Head of caudate nucleus (tissue), 42 donors: ENCODE measurements at regions not wholly inside any gene's neighbourhood (a gene's known extent, or its start where the extent isn't known, plus 50 kb on each side); places are given as distances from the start of the nearest gene placed in this dataset.

Experiments
- DNase-seq, 42 donors: peaks; one replicate each; pipeline versions ENCODE4 v3.0.0 to v3.0.0-alpha.2; 2020 to 2021; ENCODE audit warnings: mixed read lengths in 7 of 42
- intact Hi-C: fragments of 100-400 bp; cut with DNase I; formaldehyde crosslinking; loops from one replicate; pipeline ENCODE4 v1.15.0; 2022

DNA sequence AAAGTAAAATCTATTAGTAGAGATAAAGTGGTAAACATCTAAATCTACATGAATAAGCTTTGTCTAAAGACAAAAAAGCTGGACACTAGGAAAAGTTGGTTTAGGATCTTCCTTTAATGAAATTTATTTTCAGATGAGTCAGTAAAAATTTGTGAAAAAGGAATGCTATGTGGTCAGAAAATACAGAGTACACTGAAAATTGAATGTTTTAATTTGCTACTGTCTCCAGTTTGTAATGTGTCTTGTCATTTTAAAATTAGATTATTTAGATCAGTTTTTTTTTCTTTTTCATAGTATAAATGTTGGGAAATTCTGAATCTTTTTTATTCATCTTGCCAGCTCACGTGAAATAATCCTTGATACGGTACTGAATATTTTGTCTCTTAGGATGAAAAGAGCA lies 56.9 kb downstream of the SLITRK6 start:
- intact Hi-C loops = no loop called here
- no peak for DNase-seq

DNA sequence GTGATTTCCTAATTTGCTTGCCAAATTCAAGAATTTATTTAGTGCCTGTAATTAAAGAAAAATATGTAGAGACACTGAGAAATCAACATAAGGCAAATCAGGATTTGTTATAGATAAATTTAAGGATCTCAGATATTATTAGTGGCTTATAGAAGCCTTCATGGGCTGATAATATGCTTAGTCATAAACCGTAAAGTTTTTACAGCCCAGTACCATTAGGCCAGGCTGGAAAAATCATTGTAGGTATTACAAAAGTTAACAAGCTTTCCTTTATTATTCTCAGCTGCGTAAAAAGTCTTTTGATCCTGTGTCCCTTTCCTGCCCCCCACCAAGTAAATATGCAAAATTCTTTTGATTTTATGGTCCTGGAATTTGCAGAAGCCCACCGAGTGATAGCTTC lies 58.2 kb downstream of the SLITRK6 start:
- no peak for DNase-seq
- intact Hi-C loops = no loop called here

- intact Hi-C loops = no loop called here
- no peak for DNase-seq
Measured at GRCh38 chr13:85738696-85739320, 60.4 kb downstream of the SLITRK6 start.

- intact Hi-C loops = no loop called here
- no peak for DNase-seq
Measured at GRCh38 chr13:85737952-85738351, 61.3 kb downstream of the SLITRK6 start.

DNA sequence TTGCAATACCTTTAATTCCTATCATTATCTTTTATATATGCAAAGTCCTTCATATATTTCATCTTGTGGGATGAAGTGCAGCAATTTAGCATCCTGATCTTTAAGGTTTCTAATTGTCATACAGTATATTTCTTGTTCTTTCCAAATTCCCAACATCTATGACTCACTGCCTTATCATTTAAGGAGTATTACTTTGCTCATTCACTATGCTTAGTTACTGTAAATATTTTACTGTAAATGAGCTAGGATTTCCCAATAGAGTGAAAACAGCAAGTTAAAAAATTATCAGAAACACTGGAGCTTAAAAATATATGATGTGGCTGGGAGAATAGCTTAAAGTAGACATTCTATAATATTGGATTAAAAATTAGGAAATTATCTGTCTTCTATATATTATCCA lies 69.9 kb downstream of the SLITRK6 start:
- intact Hi-C loops = no loop called here
- no peak for DNase-seq

DNA sequence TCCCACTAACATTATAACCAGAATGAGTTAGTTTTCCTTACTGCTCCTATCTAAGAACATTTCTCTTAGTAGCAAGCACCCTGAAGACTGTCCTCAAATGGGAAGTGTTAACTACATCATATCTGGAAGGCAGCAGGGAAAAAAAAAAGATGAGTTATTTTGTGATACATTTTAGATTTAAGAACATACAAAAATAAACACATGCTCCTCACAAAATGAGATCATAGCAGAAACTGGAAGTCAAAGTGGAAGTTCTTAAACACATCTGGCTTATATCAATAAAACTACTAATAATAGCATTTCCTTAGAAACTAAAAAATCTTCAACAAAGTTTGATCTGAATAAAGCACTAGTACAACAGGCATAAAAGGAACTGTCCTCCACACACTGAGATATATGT lies 70.4 kb downstream of the SLITRK6 start:
- intact Hi-C loops = no loop called here
- no peak for DNase-seq

- intact Hi-C loops = no loop called here
- DNase-seq = no peak
Measured at GRCh38 chr13:85725433-85725832, 73.8 kb downstream of the SLITRK6 start.

DNA sequence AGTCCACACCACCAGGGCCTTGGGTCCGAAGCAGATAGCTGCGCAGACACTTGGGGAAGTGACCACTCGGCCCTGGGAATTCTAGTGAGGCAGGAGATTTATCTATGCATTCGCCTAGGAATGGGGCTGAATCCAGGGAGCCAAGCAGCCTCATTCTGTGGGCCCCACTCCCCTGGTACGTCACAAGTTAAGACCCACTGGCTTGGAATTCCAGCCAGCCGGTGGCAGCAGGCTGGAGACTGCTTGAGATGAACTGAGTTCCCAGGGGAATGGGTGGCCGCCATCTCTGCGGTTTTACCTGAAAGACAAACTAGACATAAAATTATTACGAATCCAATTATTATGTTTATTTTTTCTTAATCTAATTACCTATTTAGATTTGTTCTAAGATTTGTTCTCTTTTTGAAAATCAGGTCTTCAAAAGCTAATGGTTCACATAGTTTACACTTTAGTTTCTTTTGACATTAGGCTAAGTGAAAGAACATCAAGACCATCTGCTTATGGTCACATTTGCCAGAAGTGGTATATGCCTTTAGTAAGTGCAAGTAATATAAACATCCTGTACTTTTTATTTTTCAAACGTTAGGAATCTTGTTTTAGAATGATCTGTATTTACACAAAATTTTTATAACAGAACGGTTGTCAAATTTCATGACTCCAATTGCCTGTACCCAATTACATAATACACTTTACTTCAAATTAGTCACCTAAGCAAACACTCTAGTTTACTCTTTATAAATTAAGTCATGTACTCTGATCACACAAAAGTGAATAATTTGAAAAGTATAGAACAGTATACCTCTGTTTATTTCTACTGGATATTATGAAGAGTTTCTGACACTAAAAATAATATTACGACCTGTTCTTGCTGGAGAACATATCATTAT lies 74.4 kb downstream of the SLITRK6 start:
- peak in 2 of 42 donors; percentile 28 to 32 for DNase-seq
- intact Hi-C loops = no loop called here

GRCh38 chr13:85719749-85720148 lies 79.5 kb downstream of the SLITRK6 start:
- DNase-seq = no peak

GRCh38 chr13:85717921-85718320 lies 81.3 kb downstream of the SLITRK6 start:
- DNase-seq = no peak
- intact Hi-C loops = no loop called here

More at GRCh38 chr13:85719749-85720148, 79.5 kb downstream of the SLITRK6 start:
- intact Hi-C loops = no loop called here

DNA sequence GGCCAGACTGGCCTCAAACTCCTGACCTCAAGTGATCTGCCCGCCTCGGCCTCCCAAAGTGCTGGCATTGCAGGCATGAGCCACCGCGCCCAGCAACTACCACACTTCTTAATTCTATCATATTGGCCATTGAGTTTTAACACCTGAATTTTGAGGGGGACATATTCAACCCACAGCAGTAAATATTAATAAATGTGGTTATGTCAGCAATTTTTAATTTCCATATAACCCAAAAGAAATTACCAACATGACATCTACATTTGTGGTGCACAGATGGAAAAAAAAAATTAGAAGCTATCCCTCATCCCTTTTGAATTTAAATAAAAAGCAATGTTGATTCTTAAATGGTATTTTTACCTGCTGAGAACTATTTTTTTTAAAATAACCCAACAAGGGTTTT lies 88.7 kb downstream of the SLITRK6 start:
- intact Hi-C loops = no loop called here
- DNase-seq = no peak

GRCh38 chr13:85709721-85710120 lies 89.5 kb downstream of the SLITRK6 start:
- DNase-seq = no peak
- intact Hi-C loops = no loop called here

DNA sequence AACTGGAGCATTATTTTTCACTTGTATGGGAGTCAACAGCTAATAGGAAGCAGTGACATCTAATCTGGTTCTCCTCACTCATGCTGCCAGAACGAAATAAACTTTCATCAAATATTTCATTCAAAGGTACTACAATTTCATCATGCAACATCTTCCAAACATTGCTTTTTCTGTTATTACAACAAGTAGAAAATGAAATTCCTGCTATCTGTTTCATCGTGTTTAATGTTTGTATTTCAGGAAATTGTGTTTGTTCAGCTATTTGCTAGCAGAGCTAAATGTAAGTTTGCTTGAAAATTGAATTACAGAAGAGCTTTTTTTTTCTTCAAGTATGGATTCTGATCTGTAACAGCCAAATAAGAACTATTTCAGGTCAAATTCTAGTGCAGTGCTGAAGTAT lies 90.1 kb downstream of the SLITRK6 start:
- intact Hi-C loops = no loop called here

DNA sequence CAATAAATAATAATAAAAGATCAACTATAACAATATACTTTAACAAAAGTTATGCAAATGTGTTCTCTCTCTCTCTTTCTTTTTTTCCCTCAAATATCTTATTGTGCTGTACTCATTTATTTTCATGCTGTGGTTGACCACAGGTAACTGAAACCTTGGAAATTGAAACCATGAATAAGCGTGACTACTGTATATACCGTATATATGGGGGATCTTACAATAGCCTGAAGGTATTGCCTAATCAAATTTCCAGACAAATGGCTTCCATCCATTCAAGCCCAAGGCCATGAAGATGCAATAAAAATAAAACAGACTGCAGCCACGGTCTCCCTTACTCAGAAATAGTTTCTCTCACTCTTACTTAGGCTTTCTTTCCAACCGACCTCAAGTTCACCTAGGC lies 98.3 kb downstream of the SLITRK6 start:
- intact Hi-C loops = no loop called here

More for the DNA sequence above, 90.1 kb downstream of the SLITRK6 start:
- DNase-seq = no peak

DNA sequence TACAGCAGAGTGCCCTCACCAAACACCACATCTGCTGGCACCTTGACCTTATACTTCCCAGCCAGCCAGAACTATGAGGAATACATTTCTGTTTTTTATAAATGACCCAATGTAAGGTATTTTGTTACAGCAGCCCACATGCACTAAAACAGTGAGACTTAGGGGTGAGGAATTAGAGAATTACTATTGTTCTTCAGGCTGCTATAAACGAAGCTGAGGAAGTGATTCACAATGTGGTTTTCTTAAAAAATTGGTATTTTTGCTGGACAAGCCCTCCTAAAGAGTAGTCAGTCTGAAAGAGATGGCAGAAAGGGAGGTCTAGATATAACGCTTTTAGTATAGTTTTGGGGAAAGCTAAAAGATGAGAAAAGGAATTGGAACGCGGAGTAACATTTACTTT lies 101.0 kb downstream of the SLITRK6 start:
- intact Hi-C loops = no loop called here
- no peak for DNase-seq

More for the DNA sequence above, 98.3 kb downstream of the SLITRK6 start:
- DNase-seq = no peak

DNA sequence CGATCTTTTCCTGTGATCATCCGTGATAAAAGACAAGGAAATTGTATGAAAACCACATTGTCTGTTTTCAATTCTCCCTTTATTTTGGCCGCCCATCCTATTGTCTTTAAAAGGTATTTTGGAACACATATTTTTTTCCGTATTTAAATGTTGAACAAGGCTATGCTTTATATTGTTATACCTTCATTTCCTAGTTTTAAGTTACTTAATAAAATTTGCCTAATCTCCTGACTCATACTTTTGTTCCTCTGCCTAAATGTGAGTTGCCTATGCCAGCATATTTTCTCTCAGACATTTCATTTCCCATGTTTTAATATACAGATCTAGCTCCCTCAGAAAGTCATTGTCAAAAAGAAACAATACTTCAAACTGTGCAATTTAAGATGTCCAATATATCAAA lies 104.2 kb downstream of the SLITRK6 start:
- intact Hi-C loops = no loop called here
- DNase-seq = no peak

DNA sequence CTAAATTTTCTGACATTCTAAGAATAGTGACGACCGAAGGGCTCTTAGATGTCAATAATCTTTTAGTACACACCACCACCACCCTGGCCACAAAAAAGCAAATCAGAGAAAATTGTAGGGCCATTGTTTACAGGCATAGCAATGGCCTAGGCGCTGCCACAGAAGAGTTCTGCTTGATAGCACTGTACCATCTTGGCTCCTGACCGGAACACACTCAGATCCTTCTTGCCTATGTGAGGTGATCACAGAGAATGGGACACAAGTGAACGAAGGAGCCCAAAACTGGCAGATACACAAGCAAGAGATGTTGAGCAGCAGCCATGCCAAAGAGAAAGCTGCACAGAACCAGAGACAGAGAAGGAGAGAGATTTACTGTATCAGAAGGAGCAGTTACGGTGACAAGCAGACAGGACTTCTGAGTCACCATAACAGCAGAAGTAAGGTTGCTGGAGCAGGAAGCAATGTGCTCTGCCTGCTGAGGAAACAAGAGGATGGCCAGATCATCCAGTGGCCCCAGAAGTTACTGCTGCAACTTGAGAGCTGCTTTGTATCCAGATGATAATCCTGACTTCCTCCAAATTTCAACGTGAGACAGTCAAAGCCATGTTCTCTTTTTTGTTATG lies 105.2 kb downstream of the SLITRK6 start:
- DNase-seq = no peak
- intact Hi-C loops = no loop called here

DNA sequence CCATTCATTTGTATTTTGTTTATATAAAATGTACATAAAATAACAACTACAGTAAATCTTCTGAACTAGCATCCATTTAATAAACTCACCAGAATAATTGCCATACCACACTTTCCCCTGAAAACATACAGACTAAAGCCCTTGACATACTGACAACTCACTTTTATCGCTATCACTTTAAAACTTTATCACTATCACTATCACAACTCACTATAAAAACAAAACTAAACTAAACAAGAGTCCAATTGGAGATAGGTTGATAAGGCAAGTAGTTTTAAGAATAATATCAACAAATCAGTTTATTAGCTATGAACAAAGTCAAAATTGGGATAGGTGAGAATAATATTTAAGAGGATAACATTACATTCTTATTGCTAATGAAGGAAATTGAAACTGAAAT lies 108.9 kb downstream of the SLITRK6 start:
- no peak for DNase-seq
- intact Hi-C loops = no loop called here

- no peak for DNase-seq
- intact Hi-C loops = no loop called here
Measured at GRCh38 chr13:85685436-85685835, 113.8 kb downstream of the SLITRK6 start.

- intact Hi-C loops = no loop called here
- DNase-seq = no peak
Measured at GRCh38 chr13:85675151-85675907, 123.9 kb downstream of the SLITRK6 start.
